GM21576 (cell line): ENCODE measurements at regions not wholly inside any gene's neighbourhood (a gene's known extent, or its start where the extent isn't known, plus 50 kb on each side); places are given as distances from the start of the nearest gene placed in this dataset.
"Not testable (repeated sequence)": the region's sequence is repeated elsewhere in the genome, so short reads cannot be mapped to it uniquely, and the experiment has no call there.

Experiments used
- ATAC-seq: cut with Tn5 transposase; IDR thresholded peaks from one replicate; pipeline ENCODE4 v1.9.1; 2021; ENCODE audit warnings: mild to moderate bottlenecking, moderate library complexity; ENCODE audit not compliant: unreplicated experiment

DNA sequence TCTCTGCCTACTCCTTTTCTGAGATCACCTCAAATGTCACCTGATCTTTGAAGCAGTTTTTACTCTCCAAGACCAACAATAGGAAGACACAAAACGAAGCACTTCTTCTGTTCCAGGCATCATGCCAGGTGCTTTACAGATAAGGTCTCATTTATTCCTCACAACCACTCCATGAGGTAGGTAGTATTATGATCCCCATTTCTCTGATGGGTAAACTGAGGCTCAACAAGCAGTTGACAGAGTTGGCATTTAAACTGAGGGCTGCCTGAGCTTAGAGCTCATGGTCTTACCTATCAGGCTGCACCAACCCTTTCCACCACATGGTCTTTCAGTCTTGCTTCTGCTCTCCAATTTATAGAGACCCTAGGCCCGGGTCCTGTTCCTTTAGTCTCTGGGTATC lies 147.2 kb upstream of the JUN start:
- no peak for ATAC-seq

DNA sequence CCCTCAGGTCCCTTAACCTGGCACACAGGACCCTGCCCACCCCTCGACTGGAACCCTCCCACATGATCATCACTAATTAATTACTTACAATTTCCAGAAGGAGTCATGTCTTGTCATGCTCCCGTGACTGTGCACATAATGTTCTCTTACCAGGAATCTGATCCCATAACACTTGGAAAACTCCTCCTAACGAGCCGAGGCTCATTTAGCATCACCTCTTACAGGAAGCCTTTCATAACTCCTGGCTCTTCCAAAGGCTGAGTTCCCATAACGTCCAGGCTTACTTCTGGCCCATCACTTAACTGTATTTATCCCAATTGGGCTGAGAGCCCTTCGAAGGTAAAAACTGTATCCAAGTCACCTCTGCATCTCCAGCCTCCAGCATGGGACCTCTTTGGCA lies 147.9 kb upstream of the JUN start:
- ATAC-seq, result no peak

DNA sequence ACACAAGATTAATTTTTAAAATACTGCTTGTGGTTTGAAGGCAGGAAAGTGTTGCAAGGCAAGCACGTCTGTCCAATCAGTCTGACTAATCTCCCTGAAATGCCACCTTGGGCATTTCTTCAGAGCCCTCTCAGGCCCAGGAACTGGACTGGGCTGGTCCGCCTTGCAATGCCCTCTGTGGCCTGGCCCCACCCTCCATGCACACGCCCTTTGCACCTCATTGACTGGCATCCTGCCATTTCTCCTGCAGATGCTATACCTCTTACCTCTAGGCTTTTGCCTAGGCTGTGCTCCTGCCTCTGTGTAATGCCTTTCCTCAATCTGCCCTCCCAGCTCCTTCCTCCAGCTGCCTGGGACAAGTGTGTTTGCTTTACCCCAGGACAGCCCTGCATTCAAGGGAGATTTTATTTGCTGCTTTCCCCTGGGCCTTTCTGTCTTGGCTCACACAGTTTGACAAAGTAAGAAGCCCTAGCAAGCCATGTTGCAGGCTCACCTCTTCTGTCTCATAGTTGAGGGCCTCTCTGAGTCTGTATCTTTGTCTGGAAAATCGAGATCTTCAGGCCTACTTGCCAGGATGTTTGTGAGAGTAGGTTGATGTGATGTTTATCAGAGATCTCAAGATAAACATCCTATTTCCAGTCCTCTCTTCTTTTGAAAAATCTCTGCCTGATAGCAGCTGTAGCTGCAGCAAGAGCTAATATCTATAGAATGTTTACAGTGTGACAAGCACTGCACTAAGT lies 149.2 kb upstream of the JUN start:
- ATAC-seq, result no peak

DNA sequence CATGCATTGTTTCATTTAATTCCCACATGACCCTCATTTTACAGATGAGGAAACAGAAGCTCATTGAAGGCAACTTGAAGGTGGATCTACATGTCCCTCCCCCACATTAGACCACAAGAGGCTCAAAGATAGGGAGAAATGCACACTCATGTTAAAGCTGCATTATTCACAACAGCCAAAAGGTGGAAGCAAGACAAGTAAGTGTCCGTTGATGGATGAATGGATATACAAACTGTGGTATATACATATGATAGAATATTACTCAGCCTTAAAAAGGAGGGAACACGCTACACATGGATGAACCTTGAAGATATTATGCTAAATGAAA lies 149.7 kb upstream of the JUN start:
- no peak for ATAC-seq

DNA sequence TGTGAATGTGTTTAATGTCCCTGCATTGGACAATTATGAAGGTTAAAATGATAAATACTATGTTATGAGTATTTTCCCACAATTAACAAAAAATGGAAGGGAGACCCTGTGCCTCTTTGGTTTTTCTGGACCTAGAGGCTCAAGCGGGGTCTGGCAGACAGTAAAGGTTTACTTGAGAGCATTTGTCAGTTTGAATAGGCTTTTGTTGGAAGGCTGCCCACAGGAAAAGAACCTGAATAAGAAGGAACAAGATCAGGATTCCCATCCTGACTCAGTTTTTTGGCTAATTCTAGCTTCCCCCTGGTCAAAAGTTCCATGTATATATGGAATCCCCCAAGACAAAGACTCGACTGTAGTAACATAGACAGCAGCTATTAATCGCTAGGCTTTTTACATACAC lies 150.9 kb upstream of the JUN start:
- no peak for ATAC-seq

DNA sequence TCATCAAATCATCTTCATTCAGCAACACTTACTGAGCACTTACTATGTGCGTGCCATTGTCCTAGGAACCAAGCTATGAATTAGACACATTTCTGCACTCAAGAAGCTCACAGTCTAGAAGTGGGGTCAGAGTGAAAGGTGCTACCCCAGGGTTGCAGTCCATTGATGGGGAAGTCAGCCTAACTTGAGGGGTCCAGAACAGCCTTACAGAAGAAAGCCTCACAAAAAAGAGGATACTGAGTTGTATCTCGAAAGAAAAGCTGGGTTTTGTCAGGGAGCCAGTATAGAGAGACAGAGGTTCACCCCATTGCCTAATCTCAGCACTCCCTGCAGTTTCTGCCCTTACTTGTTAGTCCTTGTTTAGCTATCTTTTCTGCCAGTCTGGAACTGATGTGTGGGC lies 153.1 kb upstream of the JUN start:
- no peak for ATAC-seq

DNA sequence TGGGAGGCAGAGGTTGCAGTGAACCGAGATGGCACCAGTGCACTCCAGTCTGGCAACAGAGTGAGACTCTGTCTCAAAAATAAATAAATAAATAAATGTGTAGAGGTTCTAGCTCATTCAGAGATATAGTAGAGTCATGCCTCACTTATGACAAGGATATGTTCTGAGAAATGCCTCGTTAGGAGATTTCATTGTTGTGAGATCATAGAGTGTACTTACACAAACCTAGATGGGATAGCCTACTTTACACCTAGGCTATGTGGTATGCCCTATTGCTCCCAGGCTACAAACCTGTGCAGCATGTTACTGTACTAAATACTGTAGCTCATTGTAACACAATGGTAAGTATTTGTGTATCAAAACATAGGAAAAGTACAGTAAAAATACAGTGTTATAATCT lies 155.3 kb upstream of the JUN start:
- no peak for ATAC-seq

DNA sequence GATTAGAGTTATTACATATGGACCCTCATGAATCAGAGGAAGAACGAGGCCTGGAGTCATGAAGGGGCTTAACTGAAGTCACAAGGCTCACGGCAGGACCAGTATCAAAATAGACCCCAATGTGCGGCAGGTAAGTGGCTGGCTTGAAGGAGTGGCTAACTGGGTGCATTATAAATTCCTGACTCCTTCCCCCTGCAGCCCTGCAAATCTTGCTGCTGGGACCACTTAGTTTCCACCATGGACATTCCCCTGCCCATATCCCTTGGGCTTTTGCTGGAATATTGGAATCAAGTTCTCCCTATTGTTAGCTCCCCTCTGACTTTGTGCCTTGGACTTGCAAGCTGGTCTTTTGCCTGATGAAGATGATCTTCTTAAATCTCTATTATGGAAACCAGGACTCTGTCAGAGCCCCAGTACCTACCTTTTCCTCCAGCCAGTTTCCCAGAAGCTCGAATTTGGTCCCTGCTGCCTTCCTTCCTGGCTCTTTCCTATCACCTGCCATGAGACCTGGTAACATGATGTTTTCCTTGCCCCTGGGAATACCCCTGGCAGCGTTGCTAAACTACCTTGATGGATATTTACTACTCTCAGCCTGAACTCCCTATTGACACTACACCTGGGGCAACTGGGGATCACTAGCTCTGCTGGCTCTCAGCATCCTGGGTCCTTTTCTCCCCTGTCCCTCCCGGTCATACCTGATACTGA lies 156.0 kb upstream of the JUN start:
- ATAC-seq, result no peak

DNA sequence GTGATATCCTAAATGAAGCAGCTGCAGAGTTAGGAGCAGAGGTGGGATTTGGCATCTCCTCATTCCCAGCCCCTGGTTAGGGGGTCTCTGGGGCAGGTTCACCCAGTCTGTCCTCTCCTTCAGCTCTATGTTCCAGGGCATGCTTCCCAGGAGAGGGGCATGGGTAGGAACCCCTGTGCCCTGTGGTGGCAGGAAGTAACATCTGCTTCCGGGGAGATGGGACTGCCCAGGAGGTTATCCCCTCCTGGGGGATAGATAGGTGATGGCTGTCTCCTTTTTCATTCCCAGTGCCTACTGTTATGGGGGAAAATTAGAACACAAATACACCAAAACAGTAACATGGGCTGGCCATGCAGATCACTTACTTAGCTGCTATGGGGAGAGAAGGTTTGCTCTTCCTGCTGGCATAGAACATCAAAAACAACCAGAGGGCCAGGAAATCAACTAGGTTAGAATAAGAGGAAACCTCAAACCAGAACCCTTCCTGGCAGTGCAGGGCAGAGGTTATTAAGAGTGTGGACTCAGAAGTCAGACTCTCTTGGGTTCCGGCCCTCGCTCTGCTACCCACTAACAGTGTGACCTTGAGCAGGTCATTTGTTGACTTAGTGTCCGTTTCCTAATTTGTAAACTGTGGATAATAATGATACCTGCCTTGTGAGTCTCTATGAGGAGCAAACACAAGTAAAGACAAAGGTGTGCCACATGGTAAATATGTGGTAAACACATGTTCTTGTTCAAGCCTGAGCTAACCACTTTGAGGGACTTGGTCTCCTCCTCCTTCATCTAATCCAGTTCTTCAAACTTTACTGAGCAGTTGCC lies 157.8 kb upstream of the JUN start:
- peak; percentile 43 for ATAC-seq

DNA sequence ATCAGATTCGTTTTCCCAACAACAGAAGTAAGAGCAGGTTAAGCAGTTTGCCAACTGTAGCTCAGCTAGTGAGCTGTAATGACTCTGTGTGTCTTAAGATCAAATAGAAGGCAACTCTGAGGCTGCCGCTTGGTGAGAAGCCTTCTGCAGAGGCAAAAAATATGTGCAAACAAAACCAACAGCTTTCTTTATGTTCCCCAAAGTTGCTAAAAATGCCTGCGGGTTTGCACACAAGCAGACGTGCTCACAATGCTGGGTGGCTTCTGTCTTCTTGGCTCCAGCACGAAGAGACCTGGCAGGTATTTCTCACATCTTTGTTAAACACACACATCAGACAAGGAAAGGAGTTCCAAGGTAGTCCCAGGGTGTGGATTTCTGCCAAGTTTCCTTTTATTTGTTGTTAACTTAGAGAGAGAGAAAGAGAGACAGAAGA lies 158.9 kb upstream of the JUN start:
- no peak for ATAC-seq

DNA sequence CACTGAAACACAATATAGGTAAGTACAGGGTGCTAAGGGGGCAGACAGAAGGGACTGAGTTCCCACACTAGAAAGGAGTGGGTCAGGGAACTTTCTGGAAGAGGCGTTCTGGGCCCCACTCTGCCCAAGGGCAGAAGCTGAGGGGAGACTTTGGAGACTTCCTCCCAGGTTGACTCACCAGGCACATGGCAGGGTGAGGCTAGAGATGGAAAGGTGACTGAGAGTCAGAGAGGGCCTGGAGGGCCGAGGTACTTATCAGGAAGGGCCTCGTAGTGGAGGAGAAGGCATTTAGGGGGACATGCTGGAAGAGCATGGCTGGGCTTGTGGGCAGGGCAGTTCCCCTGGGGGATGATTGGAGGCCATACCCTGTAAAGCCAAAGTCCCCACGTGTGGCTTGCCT lies 159.9 kb upstream of the JUN start:
- no peak for ATAC-seq

DNA sequence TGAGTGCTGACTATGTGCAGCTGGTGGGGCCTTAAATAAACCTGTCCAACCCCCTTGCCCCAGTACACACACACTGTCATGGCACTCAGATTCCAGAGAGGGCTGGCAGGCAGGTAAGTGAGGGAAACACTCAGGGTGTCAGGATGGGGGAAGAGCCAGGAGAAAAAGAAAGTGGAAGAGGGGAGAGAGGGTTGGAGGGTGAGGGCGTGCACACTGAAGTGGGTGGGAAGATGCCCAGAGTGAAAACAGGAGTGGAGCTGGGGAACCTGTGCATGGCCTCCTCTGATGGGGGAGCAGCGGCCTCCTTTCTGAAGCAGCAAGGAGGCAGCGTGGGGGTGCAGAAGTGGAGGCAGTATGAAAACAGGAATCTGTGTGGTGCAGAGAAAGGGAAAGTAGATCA lies 160.6 kb upstream of the JUN start:
- ATAC-seq, result no peak

DNA sequence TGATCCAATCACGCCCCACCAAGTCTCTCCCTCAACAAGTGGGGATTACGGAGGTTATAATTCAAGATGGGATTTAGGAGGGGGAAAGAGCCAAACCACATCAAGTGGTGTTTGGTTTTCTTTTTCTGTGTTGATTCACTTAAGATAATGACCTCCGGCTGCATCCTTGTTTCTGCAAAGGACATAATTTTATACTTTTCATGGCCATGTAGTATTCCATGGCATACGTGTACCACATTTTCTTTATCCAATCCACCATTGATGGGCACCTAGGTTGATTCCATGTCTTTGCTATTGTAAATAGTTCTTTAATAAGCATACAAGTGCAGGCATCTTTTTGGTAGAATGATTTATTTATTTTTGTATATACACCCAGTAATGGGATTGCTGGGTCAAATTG lies 162.5 kb upstream of the JUN start:
- ATAC-seq, result no peak

DNA sequence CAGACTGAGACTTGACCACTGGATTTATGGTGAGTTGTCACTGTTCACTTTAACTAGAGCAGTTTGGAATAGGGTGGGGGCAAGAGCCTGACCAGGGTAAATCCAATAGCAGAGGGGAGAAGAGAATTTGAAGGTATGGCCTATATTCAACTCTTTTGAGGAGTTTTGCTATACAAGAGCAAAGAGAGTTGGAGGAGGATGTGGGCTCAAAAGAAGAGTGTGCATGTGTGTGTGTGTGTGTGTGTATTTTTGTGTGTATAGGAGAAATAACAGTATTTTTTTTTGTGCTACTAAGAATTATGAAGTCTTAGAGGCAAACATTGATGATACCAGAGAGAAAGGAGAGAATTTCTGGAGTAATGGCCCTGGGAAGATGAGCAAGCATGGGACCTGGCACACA lies 164.8 kb upstream of the JUN start:
- no peak for ATAC-seq

DNA sequence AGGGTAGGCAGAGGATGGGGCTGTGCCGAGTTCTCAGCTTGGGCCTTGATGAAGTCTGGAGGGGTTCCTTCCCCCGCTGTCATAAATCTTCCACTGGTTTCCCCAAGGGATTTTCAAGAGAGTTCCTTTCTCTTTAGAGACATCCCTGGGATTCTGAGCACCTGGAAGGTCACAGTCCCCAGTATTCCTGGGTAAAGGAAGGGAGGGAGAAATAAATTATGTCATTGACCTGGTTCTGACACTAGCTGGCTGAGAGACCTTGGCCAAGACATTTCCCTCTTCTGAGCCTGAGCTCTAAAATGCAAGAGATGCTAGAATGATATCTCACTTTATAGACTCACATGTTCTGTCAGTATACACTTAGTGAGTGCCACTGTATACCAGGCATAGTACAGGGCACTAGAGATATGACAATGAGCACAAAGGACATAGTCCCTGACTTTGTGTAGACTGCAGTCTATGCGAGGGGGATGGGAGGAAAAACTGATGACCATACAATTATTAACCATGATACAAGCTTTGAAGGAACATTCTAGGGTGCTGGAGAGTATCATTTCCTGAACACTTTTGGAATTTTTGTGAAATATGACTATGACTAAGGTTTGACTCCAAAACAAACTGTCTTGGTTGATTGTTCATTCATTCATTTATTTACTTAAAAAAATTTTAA lies 165.8 kb upstream of the JUN start:
- no peak for ATAC-seq

DNA sequence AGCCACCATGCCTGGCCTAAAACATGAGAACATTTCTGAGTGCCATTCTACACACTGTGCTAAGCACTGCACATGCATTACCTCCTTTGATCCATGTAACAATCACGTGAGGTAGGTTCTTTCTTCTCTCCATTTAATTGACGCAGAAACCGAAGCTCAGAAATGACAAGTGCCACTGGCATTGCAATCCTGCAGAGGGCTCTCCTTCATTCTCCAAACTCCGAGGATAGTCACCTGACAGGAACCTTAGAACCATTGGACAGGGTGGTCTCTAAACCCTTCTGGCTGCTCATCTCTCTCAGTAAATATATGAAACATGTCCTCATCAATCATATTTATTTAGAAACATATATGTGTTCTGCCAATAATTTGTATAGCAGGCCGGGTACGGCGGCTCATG lies 167.1 kb upstream of the JUN start:
- no peak for ATAC-seq

DNA sequence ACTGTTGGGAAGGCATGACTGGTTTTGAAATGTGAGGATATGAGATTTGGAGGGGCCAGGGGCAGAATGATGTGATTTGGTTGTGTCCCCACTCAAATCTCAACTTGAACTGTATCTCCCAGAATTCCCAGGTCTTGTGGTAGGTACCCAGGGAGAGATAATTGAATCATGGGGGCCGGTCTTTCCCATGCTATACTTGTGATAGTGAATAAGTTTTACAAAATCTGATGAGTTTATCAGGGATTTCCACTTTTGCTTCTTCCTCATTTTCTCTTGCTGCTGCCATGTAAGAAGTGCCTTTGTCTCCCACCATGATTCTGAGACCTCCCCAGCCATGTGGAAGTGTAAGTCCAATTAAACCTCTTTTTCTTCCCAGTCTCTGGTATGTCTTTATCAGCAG lies 170.1 kb upstream of the JUN start:
- ATAC-seq, result not testable (repeated sequence)

DNA sequence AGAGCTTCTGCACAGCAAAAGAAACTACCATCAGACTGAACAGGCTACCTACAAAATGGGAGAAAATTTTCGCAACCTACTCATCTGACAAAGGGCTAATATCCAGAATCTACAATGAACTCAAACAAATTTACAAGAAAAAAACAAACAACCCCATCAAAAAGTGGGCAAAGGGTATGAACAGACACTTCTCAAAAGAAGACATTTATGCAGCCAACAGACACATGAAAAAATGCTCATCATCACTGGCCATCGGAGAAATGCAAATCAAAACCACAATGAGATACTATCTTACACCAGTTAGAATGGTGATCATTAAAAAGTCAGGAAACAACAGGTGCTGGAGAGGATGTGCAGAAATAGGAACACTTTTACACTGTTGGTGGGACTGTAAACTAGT lies 179.4 kb upstream of the JUN start:
- ATAC-seq, result not testable (repeated sequence)

DNA sequence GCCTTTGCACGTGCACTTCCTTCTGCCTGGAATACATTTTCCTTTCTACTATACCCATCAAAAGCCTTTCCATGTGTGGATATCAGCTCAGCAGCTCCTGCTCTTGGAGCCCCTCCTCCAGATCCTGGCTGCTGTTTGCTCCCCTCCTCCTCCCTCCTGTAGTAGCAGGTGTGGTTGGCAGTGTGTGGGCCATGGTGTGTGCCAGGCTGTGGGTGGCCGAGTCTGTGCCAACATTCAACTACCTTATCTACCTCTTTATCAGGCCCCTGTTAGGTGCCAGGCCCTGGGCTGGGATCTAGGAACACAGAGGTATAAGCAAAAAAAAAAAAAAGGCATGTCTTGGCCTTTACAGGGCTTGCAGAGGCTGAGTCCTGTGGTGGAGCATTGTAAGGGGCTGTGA lies 180.6 kb upstream of the JUN start:
- no peak for ATAC-seq

DNA sequence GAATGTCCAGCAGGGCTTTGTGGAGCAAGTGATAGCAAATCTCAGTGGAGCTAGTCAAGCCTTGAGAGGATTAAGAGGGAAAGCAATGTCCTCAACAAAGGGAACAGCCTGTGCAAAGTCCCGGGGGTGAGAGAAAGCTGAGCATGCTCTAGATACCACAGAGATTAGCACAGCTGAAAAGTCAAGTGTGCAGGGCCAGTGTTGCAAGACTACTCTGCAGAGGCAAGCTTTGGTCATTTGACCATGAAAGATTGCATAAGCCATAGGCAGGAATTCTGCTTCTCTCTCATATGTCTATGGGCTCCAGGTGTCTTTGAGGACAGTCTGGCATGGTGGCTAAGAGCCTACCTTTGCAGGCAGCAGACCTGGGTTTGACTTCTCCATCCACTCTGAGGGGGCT lies 181.0 kb upstream of the JUN start:
- ATAC-seq, result no peak

DNA sequence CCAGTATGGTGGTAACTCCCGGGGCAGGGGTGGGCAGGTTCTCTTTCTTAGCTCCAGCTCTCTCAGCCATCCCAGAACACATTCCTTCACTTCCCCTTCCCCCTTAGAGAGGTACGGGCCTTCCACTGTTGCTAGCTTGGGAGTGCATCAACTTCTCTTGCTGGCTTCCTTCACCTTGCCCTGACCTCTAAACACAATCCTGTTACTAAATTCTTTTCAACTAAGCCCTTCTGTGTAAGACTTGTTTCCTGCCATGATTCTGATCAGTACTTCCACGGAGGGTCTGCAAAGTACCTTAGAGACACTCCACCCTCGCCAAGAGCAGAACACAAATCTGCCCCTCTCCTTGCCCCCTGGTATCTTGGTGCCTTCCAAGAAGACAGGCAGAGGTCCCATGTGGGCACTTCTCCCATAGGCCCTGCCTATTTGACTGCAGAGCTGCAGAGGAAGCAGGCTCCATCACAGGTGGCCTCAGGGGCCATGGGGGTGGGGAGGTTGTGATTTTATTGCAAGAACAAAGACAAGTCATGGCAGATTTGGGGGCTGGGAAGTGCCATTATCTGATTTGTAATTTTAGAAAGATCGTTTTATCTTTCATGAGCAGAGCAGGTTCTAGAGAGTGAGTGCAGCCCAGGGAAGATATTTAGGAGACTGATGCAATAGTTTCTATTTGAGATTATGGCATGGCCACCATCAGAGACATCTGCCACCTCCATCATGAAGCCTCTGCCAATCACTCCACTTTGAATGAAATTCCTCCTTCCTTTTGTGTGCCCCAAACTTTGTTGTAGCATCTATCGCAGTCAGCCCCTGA lies 182.5 kb upstream of the JUN start:
- ATAC-seq, result no peak
